Amniotic stem cell (primary cell): ENCODE measurements at regions not wholly inside any gene's neighbourhood (a gene's known extent, or its start where the extent isn't known, plus 50 kb on each side); places are given as distances from the start of the nearest gene placed in this dataset.

Source experiments
- DNase-seq: peaks from one replicate; lab custom pipeline; 2025; lab: John Stamatoyannopoulos, UW

- DNase-seq = no peak
Measured at GRCh38 chr14:100674897-100675619, 51.6 kb upstream of the DLK1 start.

- DNase-seq = no peak
Measured at GRCh38 chr14:100675699-100676684, 50.7 kb upstream of the DLK1 start.
